IMR-90 (cell line): ENCODE measurements at regions not wholly inside any gene's neighbourhood (a gene's known extent, or its start where the extent isn't known, plus 50 kb on each side); places are given as distances from the start of the nearest gene placed in this dataset.

ENCODE experiments used
- ATAC-seq: fragments of 200-7000 bp; cut with Tn5 transposase; 2 replicates; pipeline ENCODE4 v1.9.1; 2020; ENCODE audit warnings: low read depth, mild to moderate bottlenecking, moderate library complexity
- BruUV-seq: library from RNA; stranded (reverse); fragments of 400-500 nt; replicated peaks from 2 replicates; lab custom pipeline; 2021; lab: Mats Ljungman, UMichigan
- CTCF ChIA-PET: fragments of 300-600 bp; formaldehyde crosslinking; extraction: SDS; loops from one replicate; lab custom pipeline; 2021; ENCODE audit warnings: antibody characterized with exemption; lab: Yijun Ruan, JAX
- POLR2A ChIA-PET: fragments of 300-600 bp; sonication (Branson Sonifier 250); formaldehyde crosslinking; loops from one replicate; lab custom pipeline; 2022; ENCODE audit warnings: antibody characterized with exemption; ENCODE audit not compliant: unreplicated experiment; lab: Charles Lee
- DNase-seq: peaks from one replicate; pipeline ENCODE4 v3.0.0; 2013
- H2AFZ ChIP-seq: replicated peaks from 2 replicates; pipeline ENCODE3; 2013; ENCODE audit warnings: low read length, mild to moderate bottlenecking; ENCODE audit not compliant: poor library complexity
- H2AK5ac ChIP-seq: 2 replicates; pipeline ENCODE4 v1.6.1; 2013; ENCODE audit warnings: low read depth, low read length, inconsistent platforms
- H2AK9ac ChIP-seq: replicated peaks from 2 replicates; pipeline ENCODE3; 2013; ENCODE audit warnings: mild to moderate bottlenecking, low read depth, low read length, moderate library complexity; ENCODE audit not compliant: poor library complexity
- H2BK120ac ChIP-seq: 2 replicates; pipeline ENCODE4 v1.6.1; 2013; ENCODE audit warnings: low read depth, low read length, inconsistent platforms
- H2BK15ac ChIP-seq: 3 replicates; pipeline ENCODE4 v1.6.1; 2013; ENCODE audit warnings: low read depth, low read length, inconsistent platforms
- H2BK20ac ChIP-seq: 2 replicates; pipeline ENCODE4 v1.6.1; 2013; ENCODE audit warnings: low read depth, mild to moderate bottlenecking, inconsistent platforms, low read length, moderate library complexity
- H2BK5ac ChIP-seq: 2 replicates; pipeline ENCODE4 v1.6.1; 2013; ENCODE audit warnings: mild to moderate bottlenecking, low read depth, low read length, inconsistent platforms; ENCODE audit not compliant: poor library complexity, severe bottlenecking
- H3K14ac ChIP-seq: replicated peaks from 2 replicates; pipeline ENCODE4 v1.6.1; 2013; ENCODE audit warnings: low read depth, low read length, inconsistent platforms
- H3K18ac ChIP-seq: 2 replicates; pipeline ENCODE4 v1.6.1; 2013; ENCODE audit warnings: low read depth, low read length, control low read depth
- H3K23ac ChIP-seq: 2 replicates; pipeline ENCODE4 v1.6.1; 2013; ENCODE audit warnings: low read depth, low read length, inconsistent platforms
- H3K27ac ChIP-seq: 2 replicates; pipeline ENCODE4 v1.5.1; 2013; ENCODE audit warnings: mild to moderate bottlenecking, control low read depth, low read length; ENCODE audit not compliant: insufficient read depth
- H3K27me3 ChIP-seq: 2 replicates; pipeline ENCODE4 v1.6.1; 2013; ENCODE audit warnings: low read length; ENCODE audit not compliant: control insufficient read depth, insufficient read depth
- H3K36me3 ChIP-seq: 2 replicates; pipeline ENCODE4 v1.6.1; 2013; ENCODE audit warnings: low read length, mixed read lengths; ENCODE audit not compliant: control insufficient read depth, insufficient read depth
- H3K4ac ChIP-seq: 2 replicates; pipeline ENCODE4 v1.6.1; 2013; ENCODE audit warnings: low read depth, low read length, inconsistent platforms
- H3K4me1 ChIP-seq: 2 replicates; pipeline ENCODE4 v1.6.1; 2013; ENCODE audit warnings: low read length, mixed read lengths; ENCODE audit not compliant: control insufficient read depth, insufficient read depth
- H3K4me2 ChIP-seq: 2 replicates; pipeline ENCODE4 v1.6.1; 2013; ENCODE audit warnings: low read depth, mild to moderate bottlenecking, control low read depth, low read length, moderate library complexity
- H3K4me3 ChIP-seq: 2 replicates; pipeline ENCODE4 v1.5.1; 2013; ENCODE audit warnings: low read depth, mild to moderate bottlenecking, control low read depth, low read length, moderate library complexity; ENCODE audit not compliant: insufficient read depth
- H3K56ac ChIP-seq: 2 replicates; pipeline ENCODE4 v1.6.1; 2013; ENCODE audit warnings: low read length, inconsistent platforms; ENCODE audit not compliant: insufficient read depth; ENCODE audit errors: extremely low read depth
- H3K79me1 ChIP-seq, 2 experiments: 2 replicates each; pipeline ENCODE4 v1.6.1; 2013; ENCODE audit warnings: low read length in 2 of 2, inconsistent platforms in 1 of 2, low read depth in 1 of 2
- H3K9ac ChIP-seq: 2 replicates; pipeline ENCODE4 v1.6.1; 2013; ENCODE audit warnings: low read depth, low read length, control low read depth
- H3K9me1 ChIP-seq: 2 replicates; pipeline ENCODE4 v1.6.1; 2013; ENCODE audit warnings: low read length, inconsistent platforms; ENCODE audit not compliant: insufficient read depth
- H3K9me3 ChIP-seq: 2 replicates; pipeline ENCODE4 v1.6.1; 2013; ENCODE audit warnings: low read length; ENCODE audit not compliant: control insufficient read depth, insufficient read depth
- H4K20me1 ChIP-seq: 2 replicates; pipeline ENCODE4 v1.6.1; 2013; ENCODE audit warnings: low read length, inconsistent platforms; ENCODE audit not compliant: insufficient read depth
- H4K5ac ChIP-seq: 2 replicates; pipeline ENCODE4 v1.6.1; 2013; ENCODE audit warnings: mild to moderate bottlenecking, low read depth, low read length, control low read depth
- H4K8ac ChIP-seq, 2 experiments: 2 replicates each; pipeline ENCODE4 v1.6.1; 2013; ENCODE audit warnings: low read depth in 2 of 2, low read length in 2 of 2, control low read depth in 1 of 2, inconsistent platforms in 1 of 2
- H4K91ac ChIP-seq: 2 replicates; pipeline ENCODE4 v1.6.1; 2013; ENCODE audit warnings: low read depth, low read length, inconsistent platforms; ENCODE audit not compliant: insufficient read depth
- CEBPB ChIP-seq: IDR thresholded peaks from 2 replicates; pipeline ENCODE4 v1.6.1; 2012; ENCODE audit warnings: low read depth, low read length, improper control_type of control experiment
- NFE2L2 ChIP-seq: fragments of 150-350 bp; IDR thresholded peaks from 2 replicates; pipeline ENCODE4 v1.6.1; 2016; ENCODE audit warnings: low read depth, mild to moderate bottlenecking, low read length
- RAD21 ChIP-seq: IDR thresholded peaks from 2 replicates; pipeline ENCODE4 v1.6.1; 2012; ENCODE audit warnings: low read length, improper control_type of control experiment
- RCOR1 ChIP-seq: IDR thresholded peaks from 2 replicates; pipeline ENCODE4 v1.6.1; 2012; ENCODE audit warnings: mild to moderate bottlenecking, low read length, improper control_type of control experiment; ENCODE audit not compliant: insufficient replicate concordance
- RFX5 ChIP-seq: IDR thresholded peaks from 2 replicates; pipeline ENCODE4 v1.8.0; 2012; ENCODE audit warnings: low read depth, mild to moderate bottlenecking, low read length, moderate library complexity
- SMC3 ChIP-seq: fragments of 150-350 bp; IDR thresholded peaks from 2 replicates; pipeline ENCODE4 v1.6.1; 2016; ENCODE audit warnings: low read depth, mild to moderate bottlenecking, antibody characterized with exemption, low read length, moderate library complexity
- WGBS, 2 experiments: methylation state at CpG; one replicate each; pipeline versions ENCODE4 v1.1.5 to v1.1.7; 2013; ENCODE audit warnings: missing lambda C conversion rate in 2 of 2; ENCODE audit not compliant: insufficient read length in 1 of 2; ENCODE audit errors: extremely low coverage in 2 of 2; 5-methylcytosine and 5-hydroxymethylcytosine counted together
- dilution Hi-C: fragments of 300-500 bp; cut with HindIII; formaldehyde crosslinking; loops from one replicate; pipeline ENCODE4 v1.14.3; 2018; ENCODE audit warnings: low sequenced_read_pairs; ENCODE audit not compliant: unreplicated experiment
- in situ Hi-C: fragments of 300-500 bp; cut with MboI; formaldehyde crosslinking; loops from 3 replicates; pipeline ENCODE4 v1.14.3; 2019; ENCODE audit warnings: low sequenced_read_pairs, inconsistent platforms, mixed read lengths
- intact Hi-C: fragments of 100-400 bp; cut with micrococcal nuclease; formaldehyde crosslinking; loops from 2 replicates; pipeline ENCODE4 v1.10.0; 2022

DNA sequence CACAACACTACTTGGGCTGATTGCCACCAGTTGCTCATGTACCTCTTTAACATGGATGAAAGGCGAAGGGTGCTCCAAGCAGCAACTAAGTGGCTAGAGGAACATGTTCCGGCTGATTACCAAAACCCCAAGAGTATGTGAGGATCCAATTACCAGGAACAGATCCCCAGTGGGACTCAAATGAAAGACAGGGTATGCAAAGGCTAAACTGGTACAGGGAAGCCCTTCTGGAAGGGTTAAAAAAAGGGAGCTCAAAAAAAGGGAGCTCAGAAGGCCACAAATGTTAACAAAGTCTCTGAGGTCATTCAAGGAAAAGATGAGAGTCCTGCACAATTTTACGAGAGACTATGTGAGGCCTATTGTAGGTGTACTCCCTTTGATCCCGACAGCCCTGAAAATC is 604.7 kb downstream of the UQCRFS1 start:
- no peak overlapping the region for H3K4me3 ChIP-seq
- 100% methylated on average over 1 of the region's 4 CpGs; no CpG with 5 or more reads in 1 of the 2 experiments for WGBS, 2 experiments

More for the DNA sequence above, 604.7 kb downstream of the UQCRFS1 start:
- H4K20me1 ChIP-seq = no peaks in the 10 kb centered on the region
- H3K36me3 ChIP-seq = no peaks in the 10 kb centered on the region
- DNase-seq (no peak), ATAC-seq (no peak)
- intact Hi-C loops (no loop called here), dilution Hi-C loops (no loop called here), in situ Hi-C loops (no loop called here)
- H3K18ac ChIP-seq = no peak overlapping the region
- no peak overlapping the region for H4K5ac ChIP-seq
- H3K79me1 ChIP-seq = no peaks in the 10 kb centered on the region
- H2BK120ac ChIP-seq = no peak overlapping the region
- ChIA-PET CTCF (no interaction called here), POLR2A (no interaction called here)
- H3K9ac ChIP-seq = no peak overlapping the region
- BruUV-seq = no TSS peak
- no peak overlapping the region for H4K8ac ChIP-seq
- H3K9me1 ChIP-seq = no peaks in the 10 kb centered on the region
- H3K14ac ChIP-seq = no peak overlapping the region
- no peak overlapping the region for H2BK15ac ChIP-seq
- H3K56ac ChIP-seq = no peak overlapping the region
- no peak overlapping the region for H2AK5ac ChIP-seq
- H3K27ac ChIP-seq = no peak overlapping the region
- no peak overlapping the region for H2BK20ac ChIP-seq
- peaks cover 36% of the 10 kb centered on the region for H3K9me3 ChIP-seq
- no peak overlapping the region for H2BK5ac ChIP-seq
- no peak overlapping the region for H4K91ac ChIP-seq
- no peak overlapping the region for H2AFZ ChIP-seq
- H3K4ac ChIP-seq = no peak overlapping the region
- no peak for TF ChIP-seq NFE2L2
- no peak for TF ChIP-seq SMC3
- TF ChIP-seq CEBPB = no peak
- TF ChIP-seq RAD21 = no peak
- TF ChIP-seq RCOR1 = no peak
- no peak for TF ChIP-seq RFX5
- no peaks in the 10 kb centered on the region for H3K27me3 ChIP-seq
- no peak overlapping the region for H3K4me2 ChIP-seq
- no peak overlapping the region for H2AK9ac ChIP-seq
- no peak overlapping the region for H3K23ac ChIP-seq
- H3K4me1 ChIP-seq = no peaks in the 10 kb centered on the region
